HG02678 (cell line): ENCODE measurements at regions not wholly inside any gene's neighbourhood (a gene's known extent, or its start where the extent isn't known, plus 50 kb on each side); places are given as distances from the start of the nearest gene placed in this dataset.
"Not testable (repeated sequence)": the region's sequence is repeated elsewhere in the genome, so short reads cannot be mapped to it uniquely, and the experiment has no call there.

Experiments used
- ATAC-seq: cut with Tn5 transposase; IDR thresholded peaks from one replicate; pipeline ENCODE4 v1.9.1; 2021; ENCODE audit warnings: mild to moderate bottlenecking, moderate library complexity; ENCODE audit not compliant: unreplicated experiment

GRCh38 chr2:21820271-21820670 lies 696.5 kb downstream of the TDRD15 start:
- no peak for ATAC-seq

GRCh38 chr2:21821672-21822227 lies 698.0 kb downstream of the TDRD15 start:
- no peak for ATAC-seq

GRCh38 chr2:21822505-21822904 lies 698.7 kb downstream of the TDRD15 start:
- no peak for ATAC-seq

- ATAC-seq, result no peak
Measured at GRCh38 chr2:21833767-21834166, 710.0 kb downstream of the TDRD15 start.

GRCh38 chr2:21836261-21836660 lies 712.5 kb downstream of the TDRD15 start:
- no peak for ATAC-seq

GRCh38 chr2:21836719-21837118 lies 713.0 kb downstream of the TDRD15 start:
- no peak for ATAC-seq

- no peak for ATAC-seq
Measured at GRCh38 chr2:21837168-21837960, 713.6 kb downstream of the TDRD15 start.

GRCh38 chr2:21841341-21841740 lies 717.6 kb downstream of the TDRD15 start:
- ATAC-seq, result no peak

GRCh38 chr2:21850367-21850766 lies 726.6 kb downstream of the TDRD15 start:
- ATAC-seq, result not testable (repeated sequence)

GRCh38 chr2:21854938-21855337 lies 731.2 kb downstream of the TDRD15 start:
- no peak for ATAC-seq

- ATAC-seq, result no peak
Measured at GRCh38 chr2:21856708-21857107, 732.9 kb downstream of the TDRD15 start.

- no peak for ATAC-seq
Measured at GRCh38 chr2:21860907-21861306, 737.1 kb downstream of the TDRD15 start.

- no peak for ATAC-seq
Measured at GRCh38 chr2:21866316-21866715, 742.5 kb downstream of the TDRD15 start.

GRCh38 chr2:21887881-21888280 lies 764.1 kb downstream of the TDRD15 start:
- no peak for ATAC-seq

GRCh38 chr2:21890041-21890440 lies 766.3 kb downstream of the TDRD15 start:
- no peak for ATAC-seq

GRCh38 chr2:21890716-21891115 lies 766.9 kb downstream of the TDRD15 start:
- no peak for ATAC-seq

- no peak for ATAC-seq
Measured at GRCh38 chr2:21891191-21891590, 767.4 kb downstream of the TDRD15 start.

GRCh38 chr2:21892140-21892539 lies 768.4 kb downstream of the TDRD15 start:
- no peak for ATAC-seq

GRCh38 chr2:21895200-21895599 lies 771.4 kb downstream of the TDRD15 start:
- no peak for ATAC-seq

GRCh38 chr2:21908712-21909380 lies 785.1 kb downstream of the TDRD15 start:
- not testable (repeated sequence) for ATAC-seq

- no peak for ATAC-seq
Measured at GRCh38 chr2:21910832-21911507, 787.2 kb downstream of the TDRD15 start.

- no peak for ATAC-seq
Measured at GRCh38 chr2:21912405-21912804, 788.6 kb downstream of the TDRD15 start.
